ENCODE measurements at regions not wholly inside any gene's neighbourhood (a gene's known extent, or its start where the extent isn't known, plus 50 kb on each side); places are given as distances from the start of the nearest gene placed in this dataset.

GRCh38 chr11:114774599-114775361 lies 96.5 kb downstream of the NXPE2 start:
- Histone ChIP-seq H3K4me3 (no peak overlapping the region), H3K36me3 (no peaks in the 10 kb centered on the region), H3K4me1 (ENCODE audit: control insufficient read depth in 1 of 2, low read depth in 2 of 2) (no peaks in the 10 kb centered on the region), H3K27me3 (replicated peaks; ENCODE audit: insufficient read depth) (no peaks in the 10 kb centered on the region), H3K27ac (no peak overlapping the region), H3K9me3 (no peaks in the 10 kb centered on the region)
- no peak for TF ChIP-seq CTCF (IDR thresholded peaks at IDR 0.05)
- DNase-seq (ENCODE audit: low spot score), result no peak
- ATAC-seq (ENCODE audit: insufficient number of reproducible peaks, low FRiP score, low read depth), result no peak

- no peak for TF ChIP-seq CTCF (IDR thresholded peaks at IDR 0.05)
- no peak for ATAC-seq (ENCODE audit: insufficient number of reproducible peaks, low FRiP score, low read depth)
- no peak for DNase-seq (ENCODE audit: low spot score)
- Histone ChIP-seq H3K4me3 (no peak overlapping the region), H3K9me3 (no peaks in the 10 kb centered on the region), H3K36me3 (no peaks in the 10 kb centered on the region), H3K27me3 (replicated peaks; ENCODE audit: insufficient read depth) (no peaks in the 10 kb centered on the region), H3K27ac (no peak overlapping the region), H3K4me1 (ENCODE audit: control insufficient read depth in 1 of 2, low read depth in 2 of 2) (no peaks in the 10 kb centered on the region)
Measured at GRCh38 chr11:114775875-114776621, 97.7 kb downstream of the NXPE2 start.

GRCh38 chr11:114776956-114777355 lies 98.6 kb downstream of the NXPE2 start:
- Histone ChIP-seq H3K36me3 (no peaks in the 10 kb centered on the region), H3K9me3 (no peaks in the 10 kb centered on the region), H3K4me1 (ENCODE audit: control insufficient read depth in 1 of 2, low read depth in 2 of 2) (no peaks in the 10 kb centered on the region), H3K4me3 (no peak overlapping the region), H3K27me3 (replicated peaks; ENCODE audit: insufficient read depth) (no peaks in the 10 kb centered on the region), H3K27ac (no peak overlapping the region)
- DNase-seq (ENCODE audit: low spot score) (no peak), ATAC-seq (ENCODE audit: insufficient number of reproducible peaks, low FRiP score, low read depth) (no peak)
- TF ChIP-seq CTCF (IDR thresholded peaks at IDR 0.05), result no peak

GRCh38 chr11:114779189-114779588 lies 100.9 kb downstream of the NXPE2 start:
- H3K27ac ChIP-seq, result no peak overlapping the region
- H3K9me3 ChIP-seq, result no peaks in the 10 kb centered on the region
- no peaks in the 10 kb centered on the region for H3K36me3 ChIP-seq
- DNase-seq (ENCODE audit: low spot score), result no peak
- H3K27me3 ChIP-seq (replicated peaks; ENCODE audit: insufficient read depth), result no peaks in the 10 kb centered on the region
- no peaks in the 10 kb centered on the region for H3K4me1 ChIP-seq (ENCODE audit: control insufficient read depth in 1 of 2, low read depth in 2 of 2)
- H3K4me3 ChIP-seq, result no peak overlapping the region
- ATAC-seq (ENCODE audit: insufficient number of reproducible peaks, low FRiP score, low read depth), result no peak
- TF ChIP-seq CTCF (IDR thresholded peaks at IDR 0.05), result no peak

GRCh38 chr11:114782650-114783310 lies 104.5 kb downstream of the NXPE2 start:
- H3K4me3 ChIP-seq, result no peak overlapping the region
- ATAC-seq (ENCODE audit: insufficient number of reproducible peaks, low FRiP score, low read depth), result no peak
- DNase-seq (ENCODE audit: low spot score), result no peak
- H3K27ac ChIP-seq, result no peak overlapping the region
- H3K4me1 ChIP-seq (ENCODE audit: control insufficient read depth in 1 of 2, low read depth in 2 of 2), result no peaks in the 10 kb centered on the region
- no peaks in the 10 kb centered on the region for H3K9me3 ChIP-seq
- TF ChIP-seq CTCF (IDR thresholded peaks at IDR 0.05), result no peak
- H3K36me3 ChIP-seq, result no peaks in the 10 kb centered on the region
- no peaks in the 10 kb centered on the region for H3K27me3 ChIP-seq (replicated peaks; ENCODE audit: insufficient read depth)
